B cell (primary cell): ENCODE measurements at regions not wholly inside any gene's neighbourhood (a gene's known extent, or its start where the extent isn't known, plus 50 kb on each side); places are given as distances from the start of the nearest gene placed in this dataset.

Experiments used
- CTCF ChIP-seq: fragments of 200-600 bp; IDR thresholded peaks from one replicate; pipeline ENCODE4 v1.8.0; 2022; ENCODE audit warnings: antibody characterized with exemption, mild to moderate bottlenecking
- EZH2 ChIP-seq: IDR thresholded peaks from 2 replicates; pipeline ENCODE4 v1.6.1; 2012; ENCODE audit warnings: borderline replicate concordance, low read depth, mild to moderate bottlenecking, moderate library complexity, low read length; ENCODE audit not compliant: insufficient read depth, poor library complexity, severe bottlenecking

- no peak for TF ChIP-seq CTCF
- TF ChIP-seq EZH2, result no peak
Observed at GRCh38 chr17:79406316-79406715, 204.5 kb downstream of the RBFOX3 start.
